Nephron (organoid): ENCODE measurements at regions not wholly inside any gene's neighbourhood (a gene's known extent, or its start where the extent isn't known, plus 50 kb on each side); places are given as distances from the start of the nearest gene placed in this dataset.

Experiments used
- H3K27ac Mint-ChIP-seq, 3 experiments: 2 replicates each; pipeline ENCODE4 v1.8.0; 2020; ENCODE audit warnings: mixed read lengths in 3 of 3, mild to moderate bottlenecking in 2 of 3, moderate library complexity in 1 of 3
- H3K27me3 Mint-ChIP-seq: 2 replicates; pipeline ENCODE4 v1.8.0; 2021; ENCODE audit warnings: low read depth, mild to moderate bottlenecking, moderate library complexity, mixed read lengths
- H3K36me3 Mint-ChIP-seq: 2 replicates; pipeline ENCODE4 v1.8.0; 2020; ENCODE audit warnings: low read depth, mixed read lengths
- H3K4me1 Mint-ChIP-seq: 2 replicates; pipeline ENCODE4 v1.8.0; 2020; ENCODE audit warnings: mixed read lengths
- H3K4me3 Mint-ChIP-seq, 3 experiments: 2 replicates each; pipeline ENCODE4 v1.8.0; 2020; ENCODE audit warnings: mild to moderate bottlenecking in 3 of 3, mixed read lengths in 3 of 3, moderate library complexity in 2 of 3
- H3K9me3 Mint-ChIP-seq: 2 replicates; pipeline ENCODE4 v1.8.0; 2020; ENCODE audit warnings: mixed read lengths
- CTCF ChIP-seq, 3 experiments: fragments of 200-600 bp; sonication (generic); IDR thresholded peaks; one replicate each; pipeline ENCODE4 v1.5.0; 2021; ENCODE audit warnings: antibody characterized with exemption in 3 of 3; ENCODE audit not compliant: unreplicated experiment in 3 of 3

DNA sequence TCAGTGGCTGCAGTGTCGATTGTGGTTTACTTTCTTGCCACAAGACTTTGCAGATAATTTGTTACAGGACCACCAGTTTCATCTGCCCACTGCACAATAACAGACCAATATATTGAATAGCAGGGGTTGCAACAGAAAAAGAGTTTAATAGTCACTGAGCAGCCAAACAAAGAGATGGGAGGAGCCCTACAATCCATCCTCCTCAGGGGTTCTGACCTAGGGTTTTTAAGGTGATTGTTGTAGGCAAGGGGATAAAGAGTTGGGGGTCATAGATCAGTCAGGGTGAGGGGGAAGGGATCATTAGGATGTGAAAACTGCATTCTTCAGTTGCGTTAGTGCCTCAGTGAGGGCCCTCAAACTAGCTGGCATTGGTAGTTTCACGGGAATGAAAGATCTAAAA lies 110.7 kb upstream of the OLFM3 start:
- TF ChIP-seq CTCF (IDR thresholded peaks at IDR 0.05; ENCODE audit: unreplicated experiment in 3 of 3) = no peak
- Mint-ChIP-seq H3K27ac (no peak overlapping the region), H3K4me1 (peaks cover 14% of the 10 kb centered on the region), H3K36me3 (no peaks in the 10 kb centered on the region), H3K27me3 (no peaks in the 10 kb centered on the region), H3K4me3 (no peak overlapping the region), H3K9me3 (no peaks in the 10 kb centered on the region)

GRCh38 chr1:102105931-102106550 lies 109.3 kb upstream of the OLFM3 start:
- TF ChIP-seq CTCF (IDR thresholded peaks at IDR 0.05; ENCODE audit: unreplicated experiment in 3 of 3) = no peak

GRCh38 chr1:102103646-102104045 lies 106.9 kb upstream of the OLFM3 start:
- no peak for TF ChIP-seq CTCF (IDR thresholded peaks at IDR 0.05; ENCODE audit: unreplicated experiment in 3 of 3)
- no peaks in the 10 kb centered on the region for H3K9me3 Mint-ChIP-seq
- H3K4me1 Mint-ChIP-seq = no peaks in the 10 kb centered on the region
- no peak overlapping the region for H3K27ac Mint-ChIP-seq
- no peaks in the 10 kb centered on the region for H3K36me3 Mint-ChIP-seq
- H3K4me3 Mint-ChIP-seq = no peak overlapping the region
- H3K27me3 Mint-ChIP-seq = no peaks in the 10 kb centered on the region

More at GRCh38 chr1:102105931-102106550, 109.3 kb upstream of the OLFM3 start:
- H3K4me3 Mint-ChIP-seq = no peak overlapping the region
- no peaks in the 10 kb centered on the region for H3K9me3 Mint-ChIP-seq
- no peaks in the 10 kb centered on the region for H3K36me3 Mint-ChIP-seq
- no peak overlapping the region for H3K27ac Mint-ChIP-seq
- H3K4me1 Mint-ChIP-seq = peaks cover 5% of the 10 kb centered on the region
- no peaks in the 10 kb centered on the region for H3K27me3 Mint-ChIP-seq

GRCh38 chr1:102102276-102102780 lies 105.6 kb upstream of the OLFM3 start:
- no peaks in the 10 kb centered on the region for H3K27me3 Mint-ChIP-seq
- TF ChIP-seq CTCF (IDR thresholded peaks at IDR 0.05; ENCODE audit: unreplicated experiment in 3 of 3) = no peak
- no peaks in the 10 kb centered on the region for H3K36me3 Mint-ChIP-seq
- H3K9me3 Mint-ChIP-seq = no peaks in the 10 kb centered on the region
- no peak overlapping the region for H3K4me3 Mint-ChIP-seq
- H3K4me1 Mint-ChIP-seq = no peaks in the 10 kb centered on the region
- H3K27ac Mint-ChIP-seq = no peak overlapping the region

GRCh38 chr1:102100666-102101065 lies 103.9 kb upstream of the OLFM3 start:
- Mint-ChIP-seq H3K4me1 (no peaks in the 10 kb centered on the region), H3K4me3 (no peak overlapping the region), H3K27ac (no peak overlapping the region), H3K27me3 (no peaks in the 10 kb centered on the region), H3K9me3 (no peaks in the 10 kb centered on the region), H3K36me3 (no peaks in the 10 kb centered on the region)
- TF ChIP-seq CTCF (IDR thresholded peaks at IDR 0.05; ENCODE audit: unreplicated experiment in 3 of 3) = no peak

GRCh38 chr1:102099916-102100315 lies 103.2 kb upstream of the OLFM3 start:
- Mint-ChIP-seq H3K36me3 (no peaks in the 10 kb centered on the region), H3K27me3 (peaks cover 5% of the 10 kb centered on the region), H3K9me3 (no peaks in the 10 kb centered on the region), H3K27ac (peak overlapping the region in 1 of 3 experiments; percentile 17), H3K4me3 (no peak overlapping the region), H3K4me1 (no peaks in the 10 kb centered on the region)
- no peak for TF ChIP-seq CTCF (IDR thresholded peaks at IDR 0.05; ENCODE audit: unreplicated experiment in 3 of 3)
